HEK293 (cell line): ENCODE measurements at regions not wholly inside any gene's neighbourhood (a gene's known extent, or its start where the extent isn't known, plus 50 kb on each side); places are given as distances from the start of the nearest gene placed in this dataset.

ENCODE experiments used
- CTCF ChIP-seq: fragments of 450-650 bp; formaldehyde crosslinking; IDR thresholded peaks from 2 replicates; pipeline ENCODE4 v1.5.1; 2016; ENCODE audit warnings: missing biosample characterization, missing genetic modification characterization
- GLIS2 ChIP-seq: fragments of 450-650 bp; formaldehyde crosslinking; IDR thresholded peaks from 2 replicates; pipeline ENCODE4 v1.5.1; 2016; ENCODE audit warnings: missing biosample characterization, missing genetic modification characterization
- MYNN ChIP-seq: fragments of 450-650 bp; formaldehyde crosslinking; IDR thresholded peaks from 2 replicates; pipeline ENCODE4 v1.5.1; 2016; ENCODE audit warnings: missing biosample characterization, missing genetic modification characterization, borderline replicate concordance
- MZF1 ChIP-seq: fragments of 450-650 bp; formaldehyde crosslinking; IDR thresholded peaks from 2 replicates; pipeline ENCODE4 v1.5.1; 2017; ENCODE audit warnings: missing biosample characterization, missing genetic modification characterization, borderline replicate concordance
- ZNF121 ChIP-seq: fragments of 450-650 bp; formaldehyde crosslinking; IDR thresholded peaks from 2 replicates; pipeline ENCODE4 v1.5.1; 2016; ENCODE audit warnings: missing biosample characterization, missing genetic modification characterization
- ZNF274 ChIP-seq, 2 experiments: fragments of 200-500 bp in 1 of 2; fragments of 450-650 bp in 1 of 2; sonication (Bioruptor generic) in 1 of 2; formaldehyde crosslinking in 1 of 2; IDR thresholded peaks; 2 replicates each; pipeline versions ENCODE4 v1.5.1 to v1.6.1; 2014 to 2016; ENCODE audit warnings: borderline replicate concordance in 1 of 2, inconsistent platforms in 1 of 2, low read length in 1 of 2, missing biosample characterization in 1 of 2, missing genetic modification characterization in 1 of 2
- ZNF48 ChIP-seq: fragments of 450-650 bp; formaldehyde crosslinking; IDR thresholded peaks from 2 replicates; pipeline ENCODE4 v1.5.1; 2016; ENCODE audit warnings: missing biosample characterization, missing genetic modification characterization
- ZNF544 ChIP-seq: fragments of 450-650 bp; formaldehyde crosslinking; IDR thresholded peaks from 2 replicates; pipeline ENCODE4 v1.5.0; 2017; ENCODE audit warnings: missing biosample characterization, missing genetic modification characterization
- ZNF561 ChIP-seq: fragments of 450-650 bp; IDR thresholded peaks from 2 replicates; pipeline ENCODE4 v1.5.1; 2018; ENCODE audit warnings: missing biosample characterization, missing genetic modification characterization, borderline replicate concordance
- ZNF629 ChIP-seq: fragments of 450-650 bp; formaldehyde crosslinking; IDR thresholded peaks from 2 replicates; pipeline ENCODE4 v1.5.1; 2017; ENCODE audit warnings: missing biosample characterization, missing genetic modification characterization
- TF ChIP-seq, protein P1 (sequence below): fragments of 450-650 bp; formaldehyde crosslinking; IDR thresholded peaks from 2 replicates; pipeline ENCODE4 v1.5.1; 2017; ENCODE audit warnings: missing biosample characterization, missing genetic modification characterization
- TF ChIP-seq, protein P2 (sequence below): fragments of 450-650 bp; formaldehyde crosslinking; IDR thresholded peaks from 2 replicates; pipeline ENCODE4 v1.5.1; 2016; ENCODE audit warnings: missing biosample characterization, missing genetic modification characterization

- no peak for TF ChIP-seq ZNF48 (tag by site-specific recombination)
- no peak for TF ChIP-seq CTCF (tag by site-specific recombination)
- TF ChIP-seq ZNF629 (tag by site-specific recombination), result no peak
- no peak for TF ChIP-seq ZNF274 (IDR thresholded peaks at IDR 0.05; ENCODE audit: low read length)
- no peak for TF ChIP-seq ZNF274 (tag by site-specific recombination; IDR thresholded peaks at IDR 0.05; ENCODE audit: borderline replicate concordance)
- no peak for TF ChIP-seq ZNF544 (tag by site-specific recombination)
- TF ChIP-seq GLIS2 (tag by site-specific recombination), result no peak
- TF ChIP-seq, protein P1, sequence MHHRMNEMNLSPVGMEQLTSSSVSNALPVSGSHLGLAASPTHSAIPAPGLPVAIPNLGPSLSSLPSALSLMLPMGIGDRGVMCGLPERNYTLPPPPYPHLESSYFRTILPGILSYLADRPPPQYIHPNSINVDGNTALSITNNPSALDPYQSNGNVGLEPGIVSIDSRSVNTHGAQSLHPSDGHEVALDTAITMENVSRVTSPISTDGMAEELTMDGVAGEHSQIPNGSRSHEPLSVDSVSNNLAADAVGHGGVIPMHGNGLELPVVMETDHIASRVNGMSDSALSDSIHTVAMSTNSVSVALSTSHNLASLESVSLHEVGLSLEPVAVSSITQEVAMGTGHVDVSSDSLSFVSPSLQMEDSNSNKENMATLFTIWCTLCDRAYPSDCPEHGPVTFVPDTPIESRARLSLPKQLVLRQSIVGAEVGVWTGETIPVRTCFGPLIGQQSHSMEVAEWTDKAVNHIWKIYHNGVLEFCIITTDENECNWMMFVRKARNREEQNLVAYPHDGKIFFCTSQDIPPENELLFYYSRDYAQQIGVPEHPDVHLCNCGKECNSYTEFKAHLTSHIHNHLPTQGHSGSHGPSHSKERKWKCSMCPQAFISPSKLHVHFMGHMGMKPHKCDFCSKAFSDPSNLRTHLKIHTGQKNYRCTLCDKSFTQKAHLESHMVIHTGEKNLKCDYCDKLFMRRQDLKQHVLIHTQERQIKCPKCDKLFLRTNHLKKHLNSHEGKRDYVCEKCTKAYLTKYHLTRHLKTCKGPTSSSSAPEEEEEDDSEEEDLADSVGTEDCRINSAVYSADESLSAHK, result no peak
- TF ChIP-seq, protein P2, sequence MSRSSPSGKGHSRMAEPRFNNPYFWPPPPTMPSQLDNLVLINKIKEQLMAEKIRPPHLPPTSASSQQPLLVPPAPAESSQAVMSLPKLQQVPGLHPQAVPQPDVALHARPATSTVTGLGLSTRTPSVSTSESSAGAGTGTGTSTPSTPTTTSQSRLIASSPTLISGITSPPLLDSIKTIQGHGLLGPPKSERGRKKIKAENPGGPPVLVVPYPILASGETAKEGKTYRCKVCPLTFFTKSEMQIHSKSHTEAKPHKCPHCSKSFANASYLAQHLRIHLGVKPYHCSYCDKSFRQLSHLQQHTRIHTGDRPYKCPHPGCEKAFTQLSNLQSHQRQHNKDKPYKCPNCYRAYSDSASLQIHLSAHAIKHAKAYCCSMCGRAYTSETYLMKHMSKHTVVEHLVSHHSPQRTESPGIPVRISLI (tag by site-specific recombination), result no peak
- TF ChIP-seq ZNF121 (tag by site-specific recombination), result no peak
- no peak for TF ChIP-seq ZNF561 (tag by site-specific recombination)
- no peak for TF ChIP-seq MYNN (tag by site-specific recombination)
- no peak for TF ChIP-seq MZF1 (tag by site-specific recombination)
Measured at GRCh38 chr1:83060221-83060620, 938.7 kb downstream of the TTLL7 start.
